ENCODE measurements at regions not wholly inside any gene's neighbourhood (a gene's known extent, or its start where the extent isn't known, plus 50 kb on each side); places are given as distances from the start of the nearest gene placed in this dataset.
"Not testable (repeated sequence)": the region's sequence is repeated elsewhere in the genome, so short reads cannot be mapped to it uniquely, and the experiment has no call there.

DNA sequence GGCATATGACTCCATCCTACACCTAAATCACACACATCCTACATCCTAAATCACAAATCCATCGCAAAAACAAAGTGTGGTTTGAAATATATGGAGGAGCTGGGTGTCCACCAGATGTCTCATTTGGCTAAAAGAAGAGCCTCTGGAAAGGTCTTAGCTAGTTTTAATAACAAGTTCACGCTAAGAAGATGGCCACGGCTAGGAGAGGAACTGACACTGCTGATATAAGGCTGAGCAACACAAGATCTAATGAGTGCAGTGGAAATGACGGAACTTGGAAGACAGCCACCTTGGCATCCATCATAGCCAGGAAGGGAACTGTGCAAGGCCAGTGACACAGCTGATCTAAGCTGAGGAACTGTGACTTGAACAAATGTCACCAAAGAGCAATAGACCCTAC is 60.0 kb upstream of the AGAP1 start:
- no peak for DNase-seq (ENCODE audit: low read depth)
- in situ Hi-C loops (cut with HindIII; ENCODE audit: low sequenced_read_pairs) = no loop called here
- TF ChIP-seq, protein P1, sequence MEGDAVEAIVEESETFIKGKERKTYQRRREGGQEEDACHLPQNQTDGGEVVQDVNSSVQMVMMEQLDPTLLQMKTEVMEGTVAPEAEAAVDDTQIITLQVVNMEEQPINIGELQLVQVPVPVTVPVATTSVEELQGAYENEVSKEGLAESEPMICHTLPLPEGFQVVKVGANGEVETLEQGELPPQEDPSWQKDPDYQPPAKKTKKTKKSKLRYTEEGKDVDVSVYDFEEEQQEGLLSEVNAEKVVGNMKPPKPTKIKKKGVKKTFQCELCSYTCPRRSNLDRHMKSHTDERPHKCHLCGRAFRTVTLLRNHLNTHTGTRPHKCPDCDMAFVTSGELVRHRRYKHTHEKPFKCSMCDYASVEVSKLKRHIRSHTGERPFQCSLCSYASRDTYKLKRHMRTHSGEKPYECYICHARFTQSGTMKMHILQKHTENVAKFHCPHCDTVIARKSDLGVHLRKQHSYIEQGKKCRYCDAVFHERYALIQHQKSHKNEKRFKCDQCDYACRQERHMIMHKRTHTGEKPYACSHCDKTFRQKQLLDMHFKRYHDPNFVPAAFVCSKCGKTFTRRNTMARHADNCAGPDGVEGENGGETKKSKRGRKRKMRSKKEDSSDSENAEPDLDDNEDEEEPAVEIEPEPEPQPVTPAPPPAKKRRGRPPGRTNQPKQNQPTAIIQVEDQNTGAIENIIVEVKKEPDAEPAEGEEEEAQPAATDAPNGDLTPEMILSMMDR (IDR thresholded peaks at IDR 0.05; ENCODE audit: low read depth, low read length, missing control alignments) = no peak
- H3K4me3 ChIP-seq (ENCODE audit: low read depth, low read length) = no peak overlapping the region

DNA sequence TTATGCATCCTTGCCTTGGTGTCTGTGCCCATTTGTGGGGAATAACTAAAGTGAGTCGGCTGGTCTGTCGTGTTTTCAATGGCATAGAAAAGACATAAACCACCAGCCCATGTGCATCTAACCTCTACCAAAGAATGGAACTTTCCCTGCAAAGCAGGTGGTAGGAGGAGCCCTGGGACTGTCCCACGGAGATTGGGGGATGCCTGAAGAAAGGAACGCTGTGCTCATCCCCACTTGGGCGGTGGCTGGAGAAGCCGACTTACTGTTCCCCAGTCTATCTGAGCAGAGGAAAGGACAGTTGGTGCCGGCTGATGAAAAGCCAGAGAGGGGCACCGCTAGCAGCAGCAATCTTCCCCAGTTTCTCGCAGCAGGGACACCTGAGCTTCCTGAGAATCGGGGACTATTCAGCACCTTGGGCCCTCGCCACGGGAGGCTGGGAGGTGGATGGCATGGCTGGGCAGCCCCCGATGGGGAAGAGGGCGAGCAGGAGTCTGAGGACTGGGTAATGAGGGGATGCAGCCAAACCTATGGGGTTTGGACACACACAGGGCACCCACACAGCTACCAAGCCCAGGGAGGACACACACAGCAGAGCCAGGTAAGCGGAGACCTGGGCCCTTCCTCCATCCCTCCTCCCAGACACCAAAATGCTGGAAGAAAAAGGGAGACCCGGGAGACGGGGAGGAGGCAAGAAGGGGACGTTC is 53.7 kb upstream of the AGAP1 start:
- TF ChIP-seq, protein P1 (IDR thresholded peaks at IDR 0.05; ENCODE audit: low read depth, low read length, missing control alignments) = no peak
- in situ Hi-C loops (cut with HindIII; ENCODE audit: low sequenced_read_pairs) = loop anchor here (5.0 kb wide), 1 partner anchor 38 kb away; no protein-coding TSS in a partner anchor
- no peak overlapping the region for H3K4me3 ChIP-seq (ENCODE audit: low read depth, low read length)
- no peak for DNase-seq (ENCODE audit: low read depth)

DNA sequence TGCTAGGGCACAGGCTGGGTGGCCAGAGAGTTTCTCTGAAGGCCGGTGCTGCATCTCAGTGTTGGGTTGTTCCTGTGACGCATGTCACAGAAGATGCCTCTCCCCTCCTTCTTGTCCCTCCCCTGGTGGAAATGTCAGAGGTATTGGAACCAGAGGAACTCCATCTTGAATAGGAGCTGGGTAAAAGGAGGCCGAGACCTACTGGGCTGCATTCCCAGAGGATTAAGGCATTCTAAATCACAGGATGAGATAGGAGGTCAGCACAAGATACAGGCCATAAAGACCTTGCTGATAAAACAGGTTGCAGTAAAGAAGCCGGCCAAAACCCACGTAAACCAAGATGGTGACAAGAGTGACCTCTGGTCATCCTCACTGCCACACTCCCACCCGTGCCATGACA is 50.3 kb upstream of the AGAP1 start:
- in situ Hi-C loops (cut with HindIII; ENCODE audit: low sequenced_read_pairs); H3K4me3 ChIP-seq (ENCODE audit: low read depth, low read length); DNase-seq (ENCODE audit: low read depth): not testable (repeated sequence)
